ENCODE measurements at regions not wholly inside any gene's neighbourhood (a gene's known extent, or its start where the extent isn't known, plus 50 kb on each side); places are given as distances from the start of the nearest gene placed in this dataset.

DNA sequence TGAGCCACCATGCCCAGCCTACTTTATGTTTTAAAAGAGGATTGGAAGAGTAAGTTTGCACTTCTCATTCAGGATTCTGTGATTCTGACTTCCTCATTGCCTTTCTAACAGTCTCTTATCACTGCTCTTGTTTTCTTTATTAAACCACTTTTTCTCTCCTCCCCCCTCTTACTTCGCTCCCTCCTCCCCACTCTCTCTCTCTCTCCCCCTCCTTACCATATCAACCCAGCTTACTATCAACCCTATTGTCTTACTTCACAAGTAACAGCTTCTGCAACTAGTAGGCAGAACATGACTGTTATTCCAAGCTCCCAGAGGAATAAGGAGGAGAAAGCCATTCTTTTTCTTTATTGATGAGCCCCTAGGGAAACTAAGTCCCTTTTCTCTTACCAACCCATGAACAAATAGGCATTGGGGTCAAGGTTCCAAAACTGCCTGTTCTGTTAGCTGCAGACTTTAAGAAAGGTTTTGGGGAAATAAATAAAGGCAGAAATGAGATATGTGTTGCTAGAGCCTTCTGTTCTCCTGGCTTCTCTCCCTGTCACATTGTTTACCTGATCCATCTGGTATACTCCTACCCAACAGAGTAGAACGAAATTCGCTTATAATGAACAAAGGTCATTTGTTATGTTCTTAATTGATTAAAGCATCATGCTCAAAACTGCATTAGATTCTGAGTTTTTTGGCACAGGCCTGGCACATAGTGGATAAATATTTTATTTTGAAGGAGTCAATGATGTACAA, 56.4 kb upstream of the RASGRP1 start:
- no peak for ATAC-seq

DNA sequence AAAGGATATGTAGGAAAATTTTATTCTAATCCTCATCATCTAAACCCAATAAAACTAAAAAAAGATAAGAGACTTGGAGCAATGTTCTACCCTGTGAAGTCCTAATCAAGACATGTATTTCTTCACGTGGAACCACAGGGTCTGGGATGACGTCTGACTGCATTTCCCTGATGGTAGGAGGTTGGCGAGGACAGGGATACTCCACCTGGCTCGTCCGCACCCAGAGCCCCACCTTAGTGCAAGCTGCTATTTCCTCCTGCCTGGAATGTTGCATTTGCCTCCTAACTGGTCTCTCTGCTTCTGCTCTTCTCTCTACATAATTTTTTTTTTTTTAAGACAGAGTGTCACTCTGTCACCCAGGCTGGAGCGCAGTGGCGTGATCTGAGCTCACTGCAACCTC, 57.7 kb upstream of the RASGRP1 start:
- no peak for DNase-seq
- no peaks in the 10 kb centered on the region for H3K9me3 ChIP-seq
- TF ChIP-seq, protein P1, sequence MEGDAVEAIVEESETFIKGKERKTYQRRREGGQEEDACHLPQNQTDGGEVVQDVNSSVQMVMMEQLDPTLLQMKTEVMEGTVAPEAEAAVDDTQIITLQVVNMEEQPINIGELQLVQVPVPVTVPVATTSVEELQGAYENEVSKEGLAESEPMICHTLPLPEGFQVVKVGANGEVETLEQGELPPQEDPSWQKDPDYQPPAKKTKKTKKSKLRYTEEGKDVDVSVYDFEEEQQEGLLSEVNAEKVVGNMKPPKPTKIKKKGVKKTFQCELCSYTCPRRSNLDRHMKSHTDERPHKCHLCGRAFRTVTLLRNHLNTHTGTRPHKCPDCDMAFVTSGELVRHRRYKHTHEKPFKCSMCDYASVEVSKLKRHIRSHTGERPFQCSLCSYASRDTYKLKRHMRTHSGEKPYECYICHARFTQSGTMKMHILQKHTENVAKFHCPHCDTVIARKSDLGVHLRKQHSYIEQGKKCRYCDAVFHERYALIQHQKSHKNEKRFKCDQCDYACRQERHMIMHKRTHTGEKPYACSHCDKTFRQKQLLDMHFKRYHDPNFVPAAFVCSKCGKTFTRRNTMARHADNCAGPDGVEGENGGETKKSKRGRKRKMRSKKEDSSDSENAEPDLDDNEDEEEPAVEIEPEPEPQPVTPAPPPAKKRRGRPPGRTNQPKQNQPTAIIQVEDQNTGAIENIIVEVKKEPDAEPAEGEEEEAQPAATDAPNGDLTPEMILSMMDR (IDR thresholded peaks at IDR 0.05 in 4 of 5, conservative IDR thresholded peaks at IDR 0.05 in 1 of 5), result no peak
- no peak for TF ChIP-seq POLR2A (IDR thresholded peaks at IDR 0.05)
- no peaks in the 10 kb centered on the region for H3K4me1 ChIP-seq
- no peaks in the 10 kb centered on the region for H3K27me3 ChIP-seq
- ATAC-seq, result no peak
- no peak overlapping the region for H3K4me3 ChIP-seq
- intact Hi-C loops (cut with DNase I; ENCODE audit: low total_unique reads), result no loop called here
- no peak overlapping the region for H3K27ac ChIP-seq
- in situ Hi-C loops (cut with MboI; ENCODE audit: low sequenced_read_pairs in 4 of 4), result no loop called here
- H3K36me3 ChIP-seq, result no peaks in the 10 kb centered on the region

More for the DNA sequence above, 56.4 kb upstream of the RASGRP1 start:
- TF ChIP-seq, protein P1 (IDR thresholded peaks at IDR 0.05 in 4 of 5, conservative IDR thresholded peaks at IDR 0.05 in 1 of 5), result no peak
- TF ChIP-seq POLR2A (IDR thresholded peaks at IDR 0.05), result no peak
- Histone ChIP-seq H3K9me3 (no peaks in the 10 kb centered on the region), H3K27me3 (no peaks in the 10 kb centered on the region), H3K27ac (no peak overlapping the region), H3K36me3 (no peaks in the 10 kb centered on the region), H3K4me1 (no peaks in the 10 kb centered on the region), H3K4me3 (no peak overlapping the region)
- no peak for DNase-seq
- intact Hi-C loops (cut with DNase I; ENCODE audit: low total_unique reads) (no loop called here), in situ Hi-C loops (cut with MboI; ENCODE audit: low sequenced_read_pairs in 4 of 4) (no loop called here)

DNA sequence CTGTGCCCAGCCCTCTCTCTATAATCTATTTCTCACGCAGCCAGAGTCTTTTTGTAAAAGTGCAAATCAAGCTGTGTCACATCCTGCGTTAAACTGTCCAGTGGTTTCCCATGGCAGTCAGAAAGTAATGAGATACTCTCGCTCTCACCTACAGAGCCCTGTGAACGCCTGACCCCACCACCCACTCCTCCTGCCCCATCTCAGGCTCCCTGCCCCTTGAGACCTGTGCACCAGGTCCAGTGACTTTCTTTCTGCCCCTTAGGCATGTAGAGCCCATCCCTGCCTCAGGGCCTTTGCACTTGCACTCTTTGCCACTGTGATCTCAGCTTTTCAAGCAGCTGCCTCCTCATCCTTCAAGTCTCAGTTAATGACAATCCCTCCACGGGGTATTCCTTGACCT, 58.3 kb upstream of the RASGRP1 start:
- H3K27ac ChIP-seq, result no peak overlapping the region
- H3K36me3 ChIP-seq, result no peaks in the 10 kb centered on the region
- H3K4me3 ChIP-seq, result no peak overlapping the region
- TF ChIP-seq POLR2A (IDR thresholded peaks at IDR 0.05), result no peak
- TF ChIP-seq, protein P1 (IDR thresholded peaks at IDR 0.05 in 4 of 5, conservative IDR thresholded peaks at IDR 0.05 in 1 of 5), result no peak
- in situ Hi-C loops (cut with MboI; ENCODE audit: low sequenced_read_pairs in 4 of 4) (no loop called here), intact Hi-C loops (cut with DNase I; ENCODE audit: low total_unique reads) (no loop called here)
- no peaks in the 10 kb centered on the region for H3K4me1 ChIP-seq
- no peak for DNase-seq
- no peaks in the 10 kb centered on the region for H3K27me3 ChIP-seq
- no peak for ATAC-seq
- no peaks in the 10 kb centered on the region for H3K9me3 ChIP-seq

DNA sequence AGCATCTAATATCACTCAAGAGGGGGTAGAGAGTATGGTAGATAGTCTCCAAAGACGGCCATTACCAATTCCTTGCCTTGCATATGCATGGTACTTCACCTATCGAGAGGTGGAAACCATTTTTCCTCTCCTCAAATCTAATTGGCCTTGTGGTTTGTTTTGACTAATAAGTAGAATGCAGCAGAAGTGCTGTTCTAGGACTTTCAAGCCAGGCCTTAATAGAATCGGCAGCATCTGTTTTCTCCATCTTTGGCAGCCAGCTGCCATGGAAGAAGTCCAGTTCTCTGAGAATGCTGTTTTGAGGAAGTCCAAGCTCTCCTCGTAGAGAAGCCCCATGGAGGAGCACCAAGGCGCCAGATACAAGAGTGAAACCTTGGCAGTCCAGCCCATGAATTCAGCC, 59.1 kb upstream of the RASGRP1 start:
- H3K9me3 ChIP-seq, result no peaks in the 10 kb centered on the region
- in situ Hi-C loops (cut with MboI; ENCODE audit: low sequenced_read_pairs in 4 of 4), result no loop called here
- ATAC-seq (no peak), DNase-seq (peak; percentile 2 to 18)
- no peaks in the 10 kb centered on the region for H3K36me3 ChIP-seq
- H3K27me3 ChIP-seq, result no peaks in the 10 kb centered on the region
- no peak overlapping the region for H3K27ac ChIP-seq
- no peaks in the 10 kb centered on the region for H3K4me1 ChIP-seq
- no peak overlapping the region for H3K4me3 ChIP-seq
- intact Hi-C loops (cut with DNase I; ENCODE audit: low total_unique reads), result no loop called here
- no peak for TF ChIP-seq POLR2A (IDR thresholded peaks at IDR 0.05)
- TF ChIP-seq, protein P1 (IDR thresholded peaks at IDR 0.05 in 4 of 5, conservative IDR thresholded peaks at IDR 0.05 in 1 of 5), result no peak
